ENCODE measurements at regions not wholly inside any gene's neighbourhood (a gene's known extent, or its start where the extent isn't known, plus 50 kb on each side); places are given as distances from the start of the nearest gene placed in this dataset.

DNA sequence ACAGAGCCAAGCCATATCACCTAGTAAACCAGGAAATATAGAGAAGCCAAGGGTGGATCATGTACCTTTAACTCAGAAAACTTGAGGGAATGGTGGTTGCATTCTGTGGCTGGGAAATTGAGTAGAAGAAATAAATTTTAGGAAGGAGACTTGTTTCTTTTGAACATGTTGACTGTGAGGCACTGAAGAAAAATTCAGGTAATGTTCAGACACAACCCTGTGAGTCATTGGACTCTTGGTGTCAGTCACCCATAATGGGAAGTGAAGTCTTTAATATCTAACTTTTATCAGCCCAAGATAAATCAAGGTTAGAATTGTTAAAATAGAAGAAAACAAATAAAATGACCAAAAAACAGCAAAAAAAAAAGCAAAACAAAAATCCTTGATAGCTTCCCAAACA is 98.8 kb upstream of the GRIK2 start:
- TF ChIP-seq, protein P1, sequence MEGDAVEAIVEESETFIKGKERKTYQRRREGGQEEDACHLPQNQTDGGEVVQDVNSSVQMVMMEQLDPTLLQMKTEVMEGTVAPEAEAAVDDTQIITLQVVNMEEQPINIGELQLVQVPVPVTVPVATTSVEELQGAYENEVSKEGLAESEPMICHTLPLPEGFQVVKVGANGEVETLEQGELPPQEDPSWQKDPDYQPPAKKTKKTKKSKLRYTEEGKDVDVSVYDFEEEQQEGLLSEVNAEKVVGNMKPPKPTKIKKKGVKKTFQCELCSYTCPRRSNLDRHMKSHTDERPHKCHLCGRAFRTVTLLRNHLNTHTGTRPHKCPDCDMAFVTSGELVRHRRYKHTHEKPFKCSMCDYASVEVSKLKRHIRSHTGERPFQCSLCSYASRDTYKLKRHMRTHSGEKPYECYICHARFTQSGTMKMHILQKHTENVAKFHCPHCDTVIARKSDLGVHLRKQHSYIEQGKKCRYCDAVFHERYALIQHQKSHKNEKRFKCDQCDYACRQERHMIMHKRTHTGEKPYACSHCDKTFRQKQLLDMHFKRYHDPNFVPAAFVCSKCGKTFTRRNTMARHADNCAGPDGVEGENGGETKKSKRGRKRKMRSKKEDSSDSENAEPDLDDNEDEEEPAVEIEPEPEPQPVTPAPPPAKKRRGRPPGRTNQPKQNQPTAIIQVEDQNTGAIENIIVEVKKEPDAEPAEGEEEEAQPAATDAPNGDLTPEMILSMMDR (IDR thresholded peaks at IDR 0.05), result no peak
- TF ChIP-seq, protein P2, sequence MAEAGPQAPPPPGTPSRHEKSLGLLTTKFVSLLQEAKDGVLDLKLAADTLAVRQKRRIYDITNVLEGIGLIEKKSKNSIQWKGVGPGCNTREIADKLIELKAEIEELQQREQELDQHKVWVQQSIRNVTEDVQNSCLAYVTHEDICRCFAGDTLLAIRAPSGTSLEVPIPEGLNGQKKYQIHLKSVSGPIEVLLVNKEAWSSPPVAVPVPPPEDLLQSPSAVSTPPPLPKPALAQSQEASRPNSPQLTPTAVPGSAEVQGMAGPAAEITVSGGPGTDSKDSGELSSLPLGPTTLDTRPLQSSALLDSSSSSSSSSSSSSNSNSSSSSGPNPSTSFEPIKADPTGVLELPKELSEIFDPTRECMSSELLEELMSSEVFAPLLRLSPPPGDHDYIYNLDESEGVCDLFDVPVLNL (CRISPR knock-in tag; IDR thresholded peaks at IDR 0.05; ENCODE audit: borderline replicate concordance, low read depth), result no peak
- TF ChIP-seq SMAD4 (CRISPR knock-in tag; IDR thresholded peaks at IDR 0.05) (no peak), FOXP1 (CRISPR knock-in tag; IDR thresholded peaks at IDR 0.05; ENCODE audit: borderline replicate concordance) (no peak)

Measured in WTC11 (cell line).